ENCODE measurements at regions not wholly inside any gene's neighbourhood (a gene's known extent, or its start where the extent isn't known, plus 50 kb on each side); places are given as distances from the start of the nearest gene placed in this dataset.

- TF ChIP-seq, protein P1, sequence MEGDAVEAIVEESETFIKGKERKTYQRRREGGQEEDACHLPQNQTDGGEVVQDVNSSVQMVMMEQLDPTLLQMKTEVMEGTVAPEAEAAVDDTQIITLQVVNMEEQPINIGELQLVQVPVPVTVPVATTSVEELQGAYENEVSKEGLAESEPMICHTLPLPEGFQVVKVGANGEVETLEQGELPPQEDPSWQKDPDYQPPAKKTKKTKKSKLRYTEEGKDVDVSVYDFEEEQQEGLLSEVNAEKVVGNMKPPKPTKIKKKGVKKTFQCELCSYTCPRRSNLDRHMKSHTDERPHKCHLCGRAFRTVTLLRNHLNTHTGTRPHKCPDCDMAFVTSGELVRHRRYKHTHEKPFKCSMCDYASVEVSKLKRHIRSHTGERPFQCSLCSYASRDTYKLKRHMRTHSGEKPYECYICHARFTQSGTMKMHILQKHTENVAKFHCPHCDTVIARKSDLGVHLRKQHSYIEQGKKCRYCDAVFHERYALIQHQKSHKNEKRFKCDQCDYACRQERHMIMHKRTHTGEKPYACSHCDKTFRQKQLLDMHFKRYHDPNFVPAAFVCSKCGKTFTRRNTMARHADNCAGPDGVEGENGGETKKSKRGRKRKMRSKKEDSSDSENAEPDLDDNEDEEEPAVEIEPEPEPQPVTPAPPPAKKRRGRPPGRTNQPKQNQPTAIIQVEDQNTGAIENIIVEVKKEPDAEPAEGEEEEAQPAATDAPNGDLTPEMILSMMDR (IDR thresholded peaks at IDR 0.05; ENCODE audit: poor library complexity, severe bottlenecking), result no peak
- TF ChIP-seq, protein P2, sequence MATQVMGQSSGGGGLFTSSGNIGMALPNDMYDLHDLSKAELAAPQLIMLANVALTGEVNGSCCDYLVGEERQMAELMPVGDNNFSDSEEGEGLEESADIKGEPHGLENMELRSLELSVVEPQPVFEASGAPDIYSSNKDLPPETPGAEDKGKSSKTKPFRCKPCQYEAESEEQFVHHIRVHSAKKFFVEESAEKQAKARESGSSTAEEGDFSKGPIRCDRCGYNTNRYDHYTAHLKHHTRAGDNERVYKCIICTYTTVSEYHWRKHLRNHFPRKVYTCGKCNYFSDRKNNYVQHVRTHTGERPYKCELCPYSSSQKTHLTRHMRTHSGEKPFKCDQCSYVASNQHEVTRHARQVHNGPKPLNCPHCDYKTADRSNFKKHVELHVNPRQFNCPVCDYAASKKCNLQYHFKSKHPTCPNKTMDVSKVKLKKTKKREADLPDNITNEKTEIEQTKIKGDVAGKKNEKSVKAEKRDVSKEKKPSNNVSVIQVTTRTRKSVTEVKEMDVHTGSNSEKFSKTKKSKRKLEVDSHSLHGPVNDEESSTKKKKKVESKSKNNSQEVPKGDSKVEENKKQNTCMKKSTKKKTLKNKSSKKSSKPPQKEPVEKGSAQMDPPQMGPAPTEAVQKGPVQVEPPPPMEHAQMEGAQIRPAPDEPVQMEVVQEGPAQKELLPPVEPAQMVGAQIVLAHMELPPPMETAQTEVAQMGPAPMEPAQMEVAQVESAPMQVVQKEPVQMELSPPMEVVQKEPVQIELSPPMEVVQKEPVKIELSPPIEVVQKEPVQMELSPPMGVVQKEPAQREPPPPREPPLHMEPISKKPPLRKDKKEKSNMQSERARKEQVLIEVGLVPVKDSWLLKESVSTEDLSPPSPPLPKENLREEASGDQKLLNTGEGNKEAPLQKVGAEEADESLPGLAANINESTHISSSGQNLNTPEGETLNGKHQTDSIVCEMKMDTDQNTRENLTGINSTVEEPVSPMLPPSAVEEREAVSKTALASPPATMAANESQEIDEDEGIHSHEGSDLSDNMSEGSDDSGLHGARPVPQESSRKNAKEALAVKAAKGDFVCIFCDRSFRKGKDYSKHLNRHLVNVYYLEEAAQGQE (IDR thresholded peaks at IDR 0.05; ENCODE audit: borderline replicate concordance), result no peak
- no peak for TF ChIP-seq RAD21 (conservative IDR thresholded peaks at IDR 0.05)
- no peak for TF ChIP-seq SMC3 (conservative IDR thresholded peaks at IDR 0.05; ENCODE audit: poor library complexity)
- no peak for TF ChIP-seq EP300 (conservative IDR thresholded peaks at IDR 0.05; ENCODE audit: poor library complexity, severe bottlenecking)
Observed at GRCh38 chr14:71452987-71453386, 479.2 kb upstream of the RGS6 start.
